ENCODE measurements at regions not wholly inside any gene's neighbourhood (a gene's known extent, or its start where the extent isn't known, plus 50 kb on each side); places are given as distances from the start of the nearest gene placed in this dataset.
A peak's percentile ranks its signal among the peaks of the same experiment; 100 is the strongest.

- Histone ChIP-seq H3K4me3 (no peak overlapping the region), H3K27ac (no peak overlapping the region), H3K9me3 (no peaks in the 10 kb centered on the region), H3K4me1 (peaks cover 0 to 12% (median 4%) of the 10 kb centered on the region in 4 donors), H3K27me3 (no peaks in the 10 kb centered on the region), H3K36me3 (no peaks in the 10 kb centered on the region)
- WGBS, 2 donors, result 67 to 84% methylated on average over 3 of the region's 3 CpGs
- TF ChIP-seq CTCF (IDR thresholded peaks at IDR 0.05), result no peak
- TF ChIP-seq EP300 (IDR thresholded peaks at IDR 0.05), result no peak
- no peak for TF ChIP-seq POLR2AphosphoS5 (IDR thresholded peaks at IDR 0.05)
- TF ChIP-seq POLR2A (IDR thresholded peaks at IDR 0.05), result no peak
- no peak for DNase-seq
- intact Hi-C loops (cut with DNase I), result no loop called here
Observed at GRCh38 chr6:126743076-126743475, 375.4 kb upstream of the RSPO3 start.

- Histone ChIP-seq H3K9me3 (no peaks in the 10 kb centered on the region), H3K27ac (no peak overlapping the region), H3K4me3 (no peak overlapping the region), H3K36me3 (no peaks in the 10 kb centered on the region), H3K27me3 (no peaks in the 10 kb centered on the region), H3K4me1 (no peaks in the 10 kb centered on the region)
- no peak for TF ChIP-seq POLR2AphosphoS5 (IDR thresholded peaks at IDR 0.05)
- no peak for TF ChIP-seq CTCF (IDR thresholded peaks at IDR 0.05)
- no peak for TF ChIP-seq POLR2A (IDR thresholded peaks at IDR 0.05)
- TF ChIP-seq EP300 (IDR thresholded peaks at IDR 0.05), result no peak
- intact Hi-C loops (cut with DNase I), result no loop called here
- 68 to 81% methylated on average over 4 of the region's 4 CpGs for WGBS, 2 donors
- DNase-seq, result no peak
Observed at GRCh38 chr6:126747728-126748540, 370.5 kb upstream of the RSPO3 start.

DNA sequence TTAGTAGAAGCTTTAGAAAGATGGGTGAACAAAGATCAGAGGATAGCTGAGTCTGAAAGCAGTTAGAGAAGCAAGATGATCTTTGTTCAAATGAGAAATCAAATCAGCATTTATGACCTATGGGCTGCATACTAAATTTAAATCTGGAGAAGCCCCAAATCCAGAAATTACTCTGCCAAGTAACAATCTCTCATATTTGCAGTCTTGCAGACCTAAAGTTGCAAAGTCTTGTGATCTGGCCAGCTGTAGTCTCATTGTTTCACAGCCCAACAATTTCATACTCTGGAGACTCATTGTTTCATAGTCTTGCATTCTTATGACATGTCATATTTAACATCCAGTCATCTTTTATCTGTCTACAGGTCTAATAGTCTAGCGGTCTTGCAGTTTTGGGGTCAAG lies 364.9 kb upstream of the RSPO3 start:
- Histone ChIP-seq H3K4me3 (no peak overlapping the region), H3K4me1 (no peaks in the 10 kb centered on the region), H3K27me3 (no peaks in the 10 kb centered on the region), H3K36me3 (no peaks in the 10 kb centered on the region), H3K27ac (no peak overlapping the region), H3K9me3 (no peaks in the 10 kb centered on the region)
- no peak for DNase-seq
- intact Hi-C loops (cut with DNase I), result no loop called here
- TF ChIP-seq POLR2A (IDR thresholded peaks at IDR 0.05), result no peak
- no peak for TF ChIP-seq EP300 (IDR thresholded peaks at IDR 0.05)
- TF ChIP-seq CTCF (IDR thresholded peaks at IDR 0.05), result no peak
- TF ChIP-seq POLR2AphosphoS5 (IDR thresholded peaks at IDR 0.05), result no peak
- 85 to 88% methylated on average over 1 of the region's 1 CpG for WGBS, 2 donors

DNA sequence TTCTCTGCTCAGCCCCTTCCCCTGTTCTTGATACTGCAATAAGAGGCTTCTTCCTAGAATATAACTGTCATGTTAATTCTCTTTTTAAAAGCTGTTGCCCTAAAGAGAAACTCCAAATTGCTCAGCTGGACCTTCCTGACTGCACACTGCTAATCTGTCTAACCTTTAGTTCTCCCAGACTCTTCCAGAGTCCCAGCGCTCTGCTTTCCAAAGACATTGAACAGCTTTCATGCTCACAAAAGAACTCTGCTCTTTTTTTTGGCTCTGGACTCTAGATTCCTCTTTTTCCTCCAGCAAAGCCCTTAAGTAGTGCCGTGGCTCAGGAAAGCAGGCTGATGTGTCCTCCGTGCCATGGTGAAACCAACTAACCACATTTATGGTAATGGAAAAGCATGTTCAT lies 356.6 kb upstream of the RSPO3 start:
- Histone ChIP-seq H3K27me3 (no peaks in the 10 kb centered on the region), H3K9me3 (no peaks in the 10 kb centered on the region), H3K36me3 (no peaks in the 10 kb centered on the region), H3K4me3 (no peak overlapping the region), H3K27ac (peak overlapping the region; percentile 9 to 56 (median 44)), H3K4me1 (peaks cover 0 to 28% (median 11%) of the 10 kb centered on the region in 4 donors)
- intact Hi-C loops (cut with DNase I), result no loop called here
- no peak for DNase-seq
- TF ChIP-seq EP300 (IDR thresholded peaks at IDR 0.05) (no peak), POLR2AphosphoS5 (IDR thresholded peaks at IDR 0.05) (no peak), CTCF (IDR thresholded peaks at IDR 0.05) (no peak), POLR2A (IDR thresholded peaks at IDR 0.05) (no peak)
- 79 to 84% methylated on average over 3 of the region's 3 CpGs for WGBS, 2 donors
